ENCODE measurements at regions not wholly inside any gene's neighbourhood (a gene's known extent, or its start where the extent isn't known, plus 50 kb on each side); places are given as distances from the start of the nearest gene placed in this dataset.

GRCh38 chrX:145715641-145716138 is 101.9 kb upstream of the SLITRK2 start:
- TF ChIP-seq CTCF (IDR thresholded peaks at IDR 0.05): no peak
- no peak for TF ChIP-seq ZFX (IDR thresholded peaks at IDR 0.05; ENCODE audit: borderline replicate concordance)
